Caco-2 (cell line): ENCODE measurements at regions not wholly inside any gene's neighbourhood (a gene's known extent, or its start where the extent isn't known, plus 50 kb on each side); places are given as distances from the start of the nearest gene placed in this dataset.

ENCODE experiments used
- BruUV-seq: library from RNA; stranded (reverse); fragments of 400-500 nt; replicated peaks from 2 replicates; lab custom pipeline; 2021; lab: Mats Ljungman, UMichigan
- CTCF ChIA-PET: fragments of 300-600 bp; sonication (Branson Sonifier 250); formaldehyde crosslinking; loops from one replicate; lab custom pipeline; 2022; ENCODE audit warnings: antibody characterized with exemption; lab: Charles Lee
- POLR2A ChIA-PET: fragments of 300-600 bp; sonication (Branson Sonifier 250); formaldehyde crosslinking; loops from one replicate; lab custom pipeline; 2022; ENCODE audit warnings: antibody characterized with exemption; lab: Charles Lee
- DNase-seq, 2 experiments: peaks; one replicate each; pipeline versions ENCODE4 v3.0.0 to v3.0.0-alpha.2; 2020 to 2022
- H3K27me3 ChIP-seq: replicated peaks from 2 replicates; pipeline ENCODE4 v1.6.0; 2011; ENCODE audit warnings: low read length; ENCODE audit not compliant: control insufficient read depth, insufficient read depth
- H3K36me3 ChIP-seq: 2 replicates; pipeline ENCODE4 v1.5.1; 2011; ENCODE audit warnings: low read length; ENCODE audit not compliant: control insufficient read depth, insufficient read depth
- H3K4me1 ChIP-seq: fragments of 250-450 bp; sonication (Bioruptor Pico); 2 replicates; pipeline ENCODE4 v1.5.1; 2020; ENCODE audit warnings: mild to moderate bottlenecking
- H3K4me3 ChIP-seq: 2 replicates; pipeline ENCODE4 v1.5.1; 2011; ENCODE audit warnings: low read depth, mild to moderate bottlenecking, control low read depth, low read length
- H3K9me3 ChIP-seq: fragments of 250-450 bp; sonication (Bioruptor Pico); 2 replicates; pipeline ENCODE4 v1.5.1; 2020; ENCODE audit warnings: mild to moderate bottlenecking, moderate library complexity
- H3K27ac Mint-ChIP-seq: one replicate; pipeline ENCODE4 v1.8.0; 2022; ENCODE audit warnings: mixed read lengths; ENCODE audit not compliant: unreplicated experiment
- H3K27me3 Mint-ChIP-seq: one replicate; pipeline ENCODE4 v1.8.0; 2022; ENCODE audit warnings: mixed read lengths; ENCODE audit not compliant: insufficient read depth, unreplicated experiment
- H3K36me3 Mint-ChIP-seq: one replicate; pipeline ENCODE4 v1.8.0; 2022; ENCODE audit warnings: mild to moderate bottlenecking, mixed read lengths; ENCODE audit not compliant: insufficient read depth, unreplicated experiment
- H3K4me1 Mint-ChIP-seq: one replicate; pipeline ENCODE4 v1.8.0; 2022; ENCODE audit warnings: low read depth, mixed read lengths; ENCODE audit not compliant: unreplicated experiment
- H3K4me3 Mint-ChIP-seq: one replicate; pipeline ENCODE4 v1.8.0; 2022; ENCODE audit warnings: mild to moderate bottlenecking, moderate library complexity, mixed read lengths; ENCODE audit not compliant: unreplicated experiment
- H3K9me3 Mint-ChIP-seq: one replicate; pipeline ENCODE4 v1.8.0; 2022; ENCODE audit warnings: mixed read lengths; ENCODE audit not compliant: unreplicated experiment
- CTCF ChIP-seq, 2 experiments: fragments of 200-600 bp in 1 of 2; IDR thresholded peaks; 1 replicate in 1 of 2; 2 replicates in 1 of 2; pipeline versions ENCODE4 v1.5.1 to v1.8.0; 2011 to 2022; ENCODE audit warnings: antibody characterized with exemption in 1 of 2, control low read depth in 1 of 2, inconsistent platforms in 1 of 2, low read depth in 1 of 2, low read length in 1 of 2, mild to moderate bottlenecking in 1 of 2, moderate library complexity in 1 of 2; ENCODE audit not compliant: insufficient read depth in 1 of 2, severe bottlenecking in 1 of 2, unreplicated experiment in 1 of 2
- intact Hi-C: fragments of 100-400 bp; cut with micrococcal nuclease; formaldehyde crosslinking; loops from one replicate; pipeline ENCODE4 v1.10.0; 2022; ENCODE audit not compliant: unreplicated experiment

GRCh38 chr5:67969631-67970030 lies 245.9 kb upstream of the PIK3R1 start:
- ChIA-PET POLR2A (no interaction called here), CTCF (no interaction called here)
- Mint-ChIP-seq H3K36me3 (no peaks in the 10 kb centered on the region), H3K27me3 (no peaks in the 10 kb centered on the region), H3K4me1 (peaks cover 10% of the 10 kb centered on the region), H3K27ac (no peak overlapping the region), H3K9me3 (peaks cover 10% of the 10 kb centered on the region), H3K4me3 (no peak overlapping the region)
- H3K4me3 ChIP-seq, result no peak overlapping the region
- peaks cover 19% of the 10 kb centered on the region for H3K4me1 ChIP-seq
- intact Hi-C loops, result no loop called here
- no peak for DNase-seq
- H3K36me3 ChIP-seq, result no peaks in the 10 kb centered on the region
- BruUV-seq, result no TSS peak
- TF ChIP-seq CTCF (IDR thresholded peaks at IDR 0.05; ENCODE audit: insufficient read depth in 1 of 2, low read depth in 1 of 2, low read length in 1 of 2, severe bottlenecking in 1 of 2, unreplicated experiment in 1 of 2), result no peak
- H3K9me3 ChIP-seq, result no peaks in the 10 kb centered on the region; the same call in 1 of the 2 replicates
- H3K27me3 ChIP-seq, result no peaks in the 10 kb centered on the region

GRCh38 chr5:67969176-67969575 lies 246.4 kb upstream of the PIK3R1 start:
- H3K36me3 Mint-ChIP-seq, result no peaks in the 10 kb centered on the region
- no peaks in the 10 kb centered on the region for H3K27me3 Mint-ChIP-seq
- ChIA-PET POLR2A (no interaction called here), CTCF (no interaction called here)
- Histone ChIP-seq H3K36me3 (no peaks in the 10 kb centered on the region), H3K4me3 (no peak overlapping the region), H3K27me3 (no peaks in the 10 kb centered on the region), H3K4me1 (peaks cover 24% of the 10 kb centered on the region), H3K9me3 (no peaks in the 10 kb centered on the region; the same call in 1 of the 2 replicates)
- peaks cover 9% of the 10 kb centered on the region for H3K9me3 Mint-ChIP-seq
- no TSS peak for BruUV-seq
- no peak overlapping the region for H3K27ac Mint-ChIP-seq
- H3K4me1 Mint-ChIP-seq, result peaks cover 14% of the 10 kb centered on the region
- H3K4me3 Mint-ChIP-seq, result no peak overlapping the region
- TF ChIP-seq CTCF (IDR thresholded peaks at IDR 0.05; ENCODE audit: insufficient read depth in 1 of 2, low read depth in 1 of 2, low read length in 1 of 2, severe bottlenecking in 1 of 2, unreplicated experiment in 1 of 2), result no peak
- DNase-seq, result no peak
- intact Hi-C loops, result no loop called here

GRCh38 chr5:67966712-67967111 lies 248.8 kb upstream of the PIK3R1 start:
- no peaks in the 10 kb centered on the region for H3K9me3 ChIP-seq
- CTCF ChIA-PET, result no interaction called here
- H3K4me3 Mint-ChIP-seq, result no peak overlapping the region
- intact Hi-C loops, result no loop called here
- no peaks in the 10 kb centered on the region for H3K27me3 Mint-ChIP-seq
- no TSS peak for BruUV-seq
- H3K27me3 ChIP-seq, result no peaks in the 10 kb centered on the region
- H3K36me3 ChIP-seq, result no peaks in the 10 kb centered on the region
- H3K27ac Mint-ChIP-seq, result no peak overlapping the region
- TF ChIP-seq CTCF (IDR thresholded peaks at IDR 0.05; ENCODE audit: insufficient read depth in 1 of 2, low read depth in 1 of 2, low read length in 1 of 2, severe bottlenecking in 1 of 2, unreplicated experiment in 1 of 2), result no peak
- no peak overlapping the region for H3K4me3 ChIP-seq
- H3K4me1 Mint-ChIP-seq, result peaks cover 26% of the 10 kb centered on the region
- H3K36me3 Mint-ChIP-seq, result no peaks in the 10 kb centered on the region
- POLR2A ChIA-PET, result no interaction called here
- no peaks in the 10 kb centered on the region for H3K9me3 Mint-ChIP-seq
- H3K4me1 ChIP-seq, result peaks cover 24% of the 10 kb centered on the region
- DNase-seq, result no peak
